ENCODE measurements at regions not wholly inside any gene's neighbourhood (a gene's known extent, or its start where the extent isn't known, plus 50 kb on each side); places are given as distances from the start of the nearest gene placed in this dataset.
"Not testable (repeated sequence)": the region's sequence is repeated elsewhere in the genome, so short reads cannot be mapped to it uniquely, and the experiment has no call there.

- TF ChIP-seq, protein P1, sequence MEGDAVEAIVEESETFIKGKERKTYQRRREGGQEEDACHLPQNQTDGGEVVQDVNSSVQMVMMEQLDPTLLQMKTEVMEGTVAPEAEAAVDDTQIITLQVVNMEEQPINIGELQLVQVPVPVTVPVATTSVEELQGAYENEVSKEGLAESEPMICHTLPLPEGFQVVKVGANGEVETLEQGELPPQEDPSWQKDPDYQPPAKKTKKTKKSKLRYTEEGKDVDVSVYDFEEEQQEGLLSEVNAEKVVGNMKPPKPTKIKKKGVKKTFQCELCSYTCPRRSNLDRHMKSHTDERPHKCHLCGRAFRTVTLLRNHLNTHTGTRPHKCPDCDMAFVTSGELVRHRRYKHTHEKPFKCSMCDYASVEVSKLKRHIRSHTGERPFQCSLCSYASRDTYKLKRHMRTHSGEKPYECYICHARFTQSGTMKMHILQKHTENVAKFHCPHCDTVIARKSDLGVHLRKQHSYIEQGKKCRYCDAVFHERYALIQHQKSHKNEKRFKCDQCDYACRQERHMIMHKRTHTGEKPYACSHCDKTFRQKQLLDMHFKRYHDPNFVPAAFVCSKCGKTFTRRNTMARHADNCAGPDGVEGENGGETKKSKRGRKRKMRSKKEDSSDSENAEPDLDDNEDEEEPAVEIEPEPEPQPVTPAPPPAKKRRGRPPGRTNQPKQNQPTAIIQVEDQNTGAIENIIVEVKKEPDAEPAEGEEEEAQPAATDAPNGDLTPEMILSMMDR (IDR thresholded peaks at IDR 0.05; ENCODE audit: low read length) = not testable (repeated sequence)
- TF ChIP-seq EZH2phosphoT487 (IDR thresholded peaks at IDR 0.05; ENCODE audit: low read length) = not testable (repeated sequence)
Observed at GRCh38 chr2:38137958-38138357, 62.0 kb upstream of the CYP1B1 start.

All from MM.1S (cell line).